Left lung (tissue), 4 donors: ENCODE measurements at regions not wholly inside any gene's neighbourhood (a gene's known extent, or its start where the extent isn't known, plus 50 kb on each side); places are given as distances from the start of the nearest gene placed in this dataset.

Source experiments
- ATAC-seq: fragments of 200-7000 bp; cut with Tn5 transposase; one replicate; pipeline ENCODE4 v1.9.1; 2020; ENCODE audit warnings: moderate library complexity
- DNase-seq, 4 donors: peaks; one replicate each; pipeline ENCODE4 v3.0.0-alpha.2; 2013 to 2020
- H3K27ac ChIP-seq, 2 donors: fragments of 200-600 bp; sonication (generic) in 1 of 2; one replicate each; pipeline versions ENCODE4 v1.5.0 to v1.8.0; 2020 to 2021
- H3K27me3 ChIP-seq, 2 donors: fragments of 200-600 bp; sonication (generic) in 1 of 2; one replicate each; pipeline versions ENCODE4 v1.5.0 to v1.8.0; 2020 to 2021
- H3K36me3 ChIP-seq, 2 donors: fragments of 200-600 bp; sonication (generic) in 1 of 2; one replicate each; pipeline versions ENCODE4 v1.5.0 to v1.8.0; 2020 to 2021
- H3K4me1 ChIP-seq, 2 donors: fragments of 200-600 bp; one replicate each; pipeline ENCODE4 v1.8.0; 2021
- H3K4me3 ChIP-seq, 2 donors: fragments of 200-600 bp; sonication (generic) in 1 of 2; one replicate each; pipeline versions ENCODE4 v1.5.0 to v1.8.0; 2020 to 2021; ENCODE audit warnings: mild to moderate bottlenecking in 1 of 2
- H3K9me3 ChIP-seq, 2 donors: fragments of 200-600 bp; sonication (generic) in 1 of 2; one replicate each; pipeline versions ENCODE4 v1.5.0 to v1.8.0; 2020 to 2021
- CTCF ChIP-seq, 2 donors: fragments of 200-600 bp; sonication (generic) in 1 of 2; IDR thresholded peaks; one replicate each; pipeline versions ENCODE4 v1.5.0 to v1.8.0; 2021; ENCODE audit warnings: antibody characterized with exemption in 2 of 2
- intact Hi-C, 2 donors: fragments of 100-400 bp; cut with DNase I; formaldehyde crosslinking; loops; one replicate each; pipeline versions ENCODE4 v1.11.2 to v1.14.2; 2022
- donor health status: DM: no; HTN: yes; CAD: no.
- donor health status: DM: no; HTN: no; CAD: no.

DNA sequence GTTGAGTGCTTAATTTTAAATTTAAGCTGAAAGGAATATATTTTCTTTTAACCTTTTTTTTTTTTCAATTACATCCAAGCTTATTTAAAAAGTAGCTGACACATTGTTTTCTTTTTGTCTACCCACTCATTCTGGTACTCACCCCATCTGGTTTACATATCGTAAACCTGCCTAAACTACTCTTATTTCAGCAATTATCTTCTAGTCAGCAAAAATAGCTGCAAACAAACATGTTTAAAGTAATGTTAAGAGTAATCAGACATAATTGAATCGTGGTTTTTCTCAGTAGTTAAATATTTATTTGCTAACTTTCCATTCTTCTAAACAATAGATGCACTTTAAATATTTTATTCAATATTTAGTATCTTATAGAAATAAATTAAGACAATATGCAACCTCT, 492.7 kb upstream of the MGAT4C start:
- Histone ChIP-seq H3K4me3 (no peak overlapping the region), H3K9me3 (no peaks in the 10 kb centered on the region), H3K36me3 (no peaks in the 10 kb centered on the region), H3K27ac (no peak overlapping the region), H3K4me1 (no peaks in the 10 kb centered on the region), H3K27me3 (no peaks in the 10 kb centered on the region)
- ATAC-seq (no peak), DNase-seq (no peak)
- intact Hi-C loops, result no loop called here
- no peak for TF ChIP-seq CTCF (IDR thresholded peaks at IDR 0.05)

DNA sequence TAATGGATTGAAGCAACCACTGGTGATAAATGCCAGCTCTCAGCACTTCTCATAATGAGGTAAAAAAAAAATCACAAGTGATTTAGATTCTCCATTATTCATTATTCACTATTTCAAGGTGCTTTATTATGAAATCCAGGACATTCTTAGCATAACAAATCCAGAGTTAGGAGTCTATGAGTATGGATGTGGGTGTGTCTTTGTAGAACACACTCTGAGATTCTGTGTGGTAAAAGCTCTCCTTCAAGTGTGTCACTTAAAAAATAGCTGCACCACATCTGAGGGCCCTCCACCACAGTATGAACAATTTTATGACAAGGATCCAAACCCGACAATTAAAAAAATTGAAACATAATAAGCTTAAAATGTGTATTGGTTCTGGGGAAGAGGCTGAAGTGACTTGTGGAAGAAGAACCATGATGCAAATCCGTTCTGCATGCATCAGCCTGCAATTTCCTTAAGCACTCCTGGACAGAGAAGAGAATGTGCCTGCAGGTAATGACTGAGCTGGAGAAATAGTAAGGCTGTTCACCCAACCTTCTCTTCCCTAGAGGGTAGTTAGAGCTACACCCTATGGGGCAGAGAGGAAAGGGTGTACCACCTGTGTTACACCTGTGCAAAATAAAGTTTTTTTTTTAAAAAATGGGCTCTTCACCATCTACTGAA, 488.5 kb upstream of the MGAT4C start:
- Histone ChIP-seq H3K4me3 (no peak overlapping the region), H3K36me3 (no peaks in the 10 kb centered on the region), H3K4me1 (no peaks in the 10 kb centered on the region), H3K9me3 (no peaks in the 10 kb centered on the region), H3K27ac (no peak overlapping the region), H3K27me3 (no peaks in the 10 kb centered on the region)
- DNase-seq, result no peak
- peak; percentile 90 for ATAC-seq
- intact Hi-C loops, result no loop called here
- TF ChIP-seq CTCF (IDR thresholded peaks at IDR 0.05), result no peak

- DNase-seq, result no peak
These were observed 487.8 kb upstream of the MGAT4C start for GRCh38 chr12:86743875-86744536.

GRCh38 chr12:86741531-86741930, 485.3 kb upstream of the MGAT4C start:
- no peak overlapping the region for H3K27ac ChIP-seq
- no peaks in the 10 kb centered on the region for H3K36me3 ChIP-seq
- no peaks in the 10 kb centered on the region for H3K9me3 ChIP-seq
- ATAC-seq (no peak), DNase-seq (no peak)
- no peak overlapping the region for H3K4me3 ChIP-seq
- no peaks in the 10 kb centered on the region for H3K27me3 ChIP-seq
- TF ChIP-seq CTCF (IDR thresholded peaks at IDR 0.05), result no peak
- intact Hi-C loops, result no loop called here
- H3K4me1 ChIP-seq, result no peaks in the 10 kb centered on the region

More at GRCh38 chr12:86743875-86744536, 487.8 kb upstream of the MGAT4C start:
- Histone ChIP-seq H3K27ac (no peak overlapping the region), H3K4me1 (no peaks in the 10 kb centered on the region), H3K27me3 (no peaks in the 10 kb centered on the region), H3K36me3 (no peaks in the 10 kb centered on the region), H3K9me3 (no peaks in the 10 kb centered on the region), H3K4me3 (no peak overlapping the region)
- TF ChIP-seq CTCF (IDR thresholded peaks at IDR 0.05), result no peak
- no peak for ATAC-seq
- intact Hi-C loops, result no loop called here

GRCh38 chr12:86735851-86736250, 479.7 kb upstream of the MGAT4C start:
- DNase-seq, result no peak
- Histone ChIP-seq H3K27ac (no peak overlapping the region), H3K36me3 (no peaks in the 10 kb centered on the region), H3K9me3 (no peaks in the 10 kb centered on the region), H3K4me1 (no peaks in the 10 kb centered on the region), H3K27me3 (no peaks in the 10 kb centered on the region), H3K4me3 (no peak overlapping the region)
- intact Hi-C loops, result no loop called here
- no peak for ATAC-seq
- no peak for TF ChIP-seq CTCF (IDR thresholded peaks at IDR 0.05)
